IPS-18a (cell line): ENCODE measurements at regions not wholly inside any gene's neighbourhood (a gene's known extent, or its start where the extent isn't known, plus 50 kb on each side); places are given as distances from the start of the nearest gene placed in this dataset.

Experiments
- H3K27ac ChIP-seq: one replicate; pipeline ENCODE4 v1.5.1; 2013; ENCODE audit warnings: low read length
- H3K27me3 ChIP-seq: one replicate; pipeline ENCODE4 v1.6.1; 2013; ENCODE audit warnings: mild to moderate bottlenecking, low read length; ENCODE audit not compliant: control insufficient read depth, insufficient read depth
- H3K36me3 ChIP-seq: one replicate; pipeline ENCODE4 v1.6.1; 2013; ENCODE audit warnings: low read depth, low read length; ENCODE audit not compliant: control insufficient read depth
- H3K4me1 ChIP-seq: one replicate; pipeline ENCODE4 v1.6.1; 2013; ENCODE audit warnings: low read depth, low read length; ENCODE audit not compliant: control insufficient read depth
- H3K4me3 ChIP-seq: one replicate; pipeline ENCODE4 v1.5.1; 2013; ENCODE audit warnings: low read length
- H3K9ac ChIP-seq: one replicate; pipeline ENCODE4 v1.6.1; 2013; ENCODE audit warnings: mild to moderate bottlenecking, low read length, moderate library complexity
- H3K9me3 ChIP-seq: one replicate; pipeline ENCODE4 v1.6.1; 2013; ENCODE audit warnings: low read depth, low read length; ENCODE audit not compliant: control insufficient read depth

GRCh38 chr3:84439476-84439875 lies 519.3 kb upstream of the CADM2 start:
- Histone ChIP-seq H3K27ac (no peak overlapping the region), H3K4me3 (no peak overlapping the region), H3K9me3 (no peaks in the 10 kb centered on the region), H3K27me3 (no peaks in the 10 kb centered on the region), H3K36me3 (no peaks in the 10 kb centered on the region), H3K4me1 (no peaks in the 10 kb centered on the region), H3K9ac (no peak overlapping the region)

- H3K4me3 ChIP-seq = no peak overlapping the region
- H3K4me1 ChIP-seq = no peaks in the 10 kb centered on the region
- no peak overlapping the region for H3K27ac ChIP-seq
- H3K36me3 ChIP-seq = no peaks in the 10 kb centered on the region
- no peaks in the 10 kb centered on the region for H3K27me3 ChIP-seq
- H3K9ac ChIP-seq = no peak overlapping the region
- H3K9me3 ChIP-seq = no peaks in the 10 kb centered on the region
Measured at GRCh38 chr3:84440291-84440690, 518.5 kb upstream of the CADM2 start.

DNA sequence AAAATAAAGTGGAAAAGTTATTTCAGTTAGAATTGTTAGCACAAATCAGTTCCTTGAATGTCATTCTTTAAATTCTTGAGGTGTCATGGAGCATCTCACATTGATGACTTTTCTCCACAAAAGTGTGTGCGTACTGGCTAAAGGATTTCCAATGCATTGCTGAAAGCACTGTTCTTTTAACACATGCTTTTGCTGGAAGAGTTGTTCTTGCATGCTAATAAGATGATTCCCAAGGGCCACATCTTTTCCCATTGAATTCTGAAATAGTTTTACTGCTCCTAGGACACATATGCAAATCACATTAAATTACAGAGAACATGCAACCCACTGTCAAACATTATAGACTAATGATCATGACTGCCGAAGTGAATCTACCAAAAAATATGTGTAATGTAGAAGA lies 516.3 kb upstream of the CADM2 start:
- Histone ChIP-seq H3K4me3 (no peak overlapping the region), H3K4me1 (no peaks in the 10 kb centered on the region), H3K36me3 (no peaks in the 10 kb centered on the region), H3K27ac (no peak overlapping the region), H3K9me3 (no peaks in the 10 kb centered on the region), H3K27me3 (no peaks in the 10 kb centered on the region), H3K9ac (no peak overlapping the region)

- H3K9ac ChIP-seq = no peak overlapping the region
- no peaks in the 10 kb centered on the region for H3K36me3 ChIP-seq
- no peak overlapping the region for H3K4me3 ChIP-seq
- H3K27me3 ChIP-seq = no peaks in the 10 kb centered on the region
- no peaks in the 10 kb centered on the region for H3K9me3 ChIP-seq
- no peaks in the 10 kb centered on the region for H3K4me1 ChIP-seq
- H3K27ac ChIP-seq = no peak overlapping the region
Measured at GRCh38 chr3:84444726-84445521, 513.9 kb upstream of the CADM2 start.

DNA sequence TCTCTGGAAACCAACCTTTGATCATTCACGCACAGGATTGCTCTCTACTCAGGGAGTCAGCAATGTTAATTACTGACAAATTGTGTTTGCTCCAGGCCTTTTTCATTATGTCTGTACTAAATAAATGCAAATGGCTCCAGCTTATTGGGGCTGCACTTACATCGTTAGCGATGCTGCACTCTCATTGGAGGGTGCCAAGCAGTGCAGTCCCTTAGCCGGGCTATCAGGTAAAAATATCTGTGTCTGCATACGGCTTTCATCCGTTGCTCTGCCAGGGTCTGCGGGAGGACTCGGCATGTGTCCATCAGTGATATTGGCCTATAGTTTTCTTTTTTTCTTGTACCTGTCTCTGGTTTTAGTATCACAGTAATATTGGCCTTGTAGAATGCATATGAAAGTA lies 471.5 kb upstream of the CADM2 start:
- H3K36me3 ChIP-seq = no peaks in the 10 kb centered on the region
- no peak overlapping the region for H3K27ac ChIP-seq
- no peak overlapping the region for H3K4me3 ChIP-seq
- H3K9me3 ChIP-seq = no peaks in the 10 kb centered on the region
- H3K27me3 ChIP-seq = no peaks in the 10 kb centered on the region
- H3K9ac ChIP-seq = no peak overlapping the region
- H3K4me1 ChIP-seq = no peaks in the 10 kb centered on the region

DNA sequence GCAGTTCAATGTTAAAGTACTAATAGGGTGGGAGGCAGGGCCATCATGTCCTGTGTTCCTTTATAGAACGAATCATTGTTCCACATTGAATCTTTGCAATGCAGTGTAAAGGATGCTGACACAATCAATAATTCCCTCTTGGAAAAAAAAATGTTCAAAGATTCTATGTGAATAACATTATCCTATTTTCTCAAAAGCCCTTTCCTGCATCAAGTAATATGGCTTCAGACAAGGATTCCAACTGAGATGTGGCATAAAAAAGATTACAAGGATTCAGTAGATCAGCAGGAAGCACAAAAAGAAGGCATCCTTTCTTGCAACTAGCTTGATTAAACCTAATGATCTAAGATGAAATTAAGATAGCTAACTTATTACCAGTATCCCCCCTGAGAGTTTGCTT lies 454.0 kb upstream of the CADM2 start:
- Histone ChIP-seq H3K27me3 (no peaks in the 10 kb centered on the region), H3K9ac (no peak overlapping the region)

DNA sequence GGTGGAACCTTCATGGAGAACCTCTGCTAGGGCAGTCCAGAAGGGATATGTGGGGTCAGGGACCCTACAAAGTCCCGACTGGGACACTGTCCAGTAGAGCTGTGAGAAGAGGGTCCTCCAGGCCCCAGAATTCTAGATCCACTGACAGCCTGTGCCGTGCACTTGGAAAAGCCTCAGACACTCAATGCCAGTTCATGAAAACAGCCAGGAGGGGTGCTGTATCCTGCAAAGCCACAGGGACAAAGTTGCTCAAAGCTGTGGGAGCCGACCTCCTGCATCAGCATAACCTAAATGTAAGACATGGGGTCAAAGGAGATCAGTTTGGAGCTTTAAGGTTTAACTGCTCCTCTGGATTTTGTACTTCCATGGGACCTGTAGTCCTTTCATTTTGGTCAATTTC lies 448.8 kb upstream of the CADM2 start:
- H3K4me3 ChIP-seq = no peak overlapping the region
- no peaks in the 10 kb centered on the region for H3K27me3 ChIP-seq
- H3K9me3 ChIP-seq = no peaks in the 10 kb centered on the region
- no peaks in the 10 kb centered on the region for H3K4me1 ChIP-seq
- H3K27ac ChIP-seq = no peak overlapping the region
- H3K9ac ChIP-seq = no peak overlapping the region
- no peaks in the 10 kb centered on the region for H3K36me3 ChIP-seq

More for the DNA sequence above, 454.0 kb upstream of the CADM2 start:
- no peak overlapping the region for H3K27ac ChIP-seq
- no peaks in the 10 kb centered on the region for H3K36me3 ChIP-seq
- H3K9me3 ChIP-seq = no peaks in the 10 kb centered on the region
- no peak overlapping the region for H3K4me3 ChIP-seq
- H3K4me1 ChIP-seq = no peaks in the 10 kb centered on the region

- Histone ChIP-seq H3K4me3 (no peak overlapping the region), H3K36me3 (no peaks in the 10 kb centered on the region), H3K9ac (no peak overlapping the region), H3K27me3 (no peaks in the 10 kb centered on the region), H3K27ac (no peak overlapping the region), H3K4me1 (no peaks in the 10 kb centered on the region), H3K9me3 (no peaks in the 10 kb centered on the region)
Measured at GRCh38 chr3:84522893-84523292, 435.9 kb upstream of the CADM2 start.

- no peak overlapping the region for H3K9ac ChIP-seq
- H3K36me3 ChIP-seq = no peaks in the 10 kb centered on the region
- no peaks in the 10 kb centered on the region for H3K27me3 ChIP-seq
- no peaks in the 10 kb centered on the region for H3K4me1 ChIP-seq
- H3K9me3 ChIP-seq = no peaks in the 10 kb centered on the region
- no peak overlapping the region for H3K4me3 ChIP-seq
- H3K27ac ChIP-seq = no peak overlapping the region
Measured at GRCh38 chr3:84536916-84537315, 421.9 kb upstream of the CADM2 start.

GRCh38 chr3:84538597-84538996 lies 420.2 kb upstream of the CADM2 start:
- Histone ChIP-seq H3K9ac (no peak overlapping the region), H3K36me3 (no peaks in the 10 kb centered on the region), H3K27me3 (no peaks in the 10 kb centered on the region), H3K4me3 (no peak overlapping the region), H3K9me3 (no peaks in the 10 kb centered on the region), H3K27ac (no peak overlapping the region), H3K4me1 (no peaks in the 10 kb centered on the region)

DNA sequence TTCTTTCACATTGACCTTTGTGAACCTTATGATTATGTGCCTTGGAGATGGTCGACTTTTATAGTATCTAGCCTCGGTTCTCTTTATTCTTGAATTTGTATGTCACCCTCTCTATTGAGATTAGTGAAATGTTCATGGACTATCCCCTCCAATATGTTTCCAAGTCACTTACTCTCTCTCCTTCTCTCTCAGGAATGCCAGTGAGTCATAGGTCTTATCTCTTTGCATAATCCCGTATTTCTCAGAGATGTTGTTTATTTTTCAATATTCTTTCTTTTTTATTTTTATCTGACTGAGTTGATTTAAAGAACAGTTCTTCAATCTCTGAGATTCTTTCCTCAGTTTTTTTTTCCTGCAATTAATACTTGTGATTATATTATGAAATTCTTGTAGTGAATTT lies 411.6 kb upstream of the CADM2 start:
- Histone ChIP-seq H3K9ac (no peak overlapping the region), H3K4me1 (peaks cover 6% of the 10 kb centered on the region), H3K27ac (no peak overlapping the region), H3K4me3 (no peak overlapping the region), H3K36me3 (no peaks in the 10 kb centered on the region), H3K27me3 (no peaks in the 10 kb centered on the region), H3K9me3 (no peaks in the 10 kb centered on the region)
